GM12878 (cell line): ENCODE measurements at regions not wholly inside any gene's neighbourhood (a gene's known extent, or its start where the extent isn't known, plus 50 kb on each side); places are given as distances from the start of the nearest gene placed in this dataset.

Experiments
- ATAC-seq: fragments of 200-7000 bp; cut with Tn5 transposase; 3 replicates; pipeline ENCODE4 v1.9.1; 2020; ENCODE audit warnings: mild to moderate bottlenecking, moderate library complexity
- BruUV-seq: library from RNA; stranded (reverse); fragments of 400-500 nt; replicated peaks from 2 replicates; lab custom pipeline; 2021; lab: Mats Ljungman, UMichigan
- CTCF ChIA-PET: fragments of 300-600 bp; sonication (Branson Sonifier 250); formaldehyde crosslinking; extraction: SDS; loops from one replicate; lab custom pipeline; 2021; ENCODE audit warnings: inconsistent platforms; lab: Yijun Ruan, JAX
- POLR2A ChIA-PET: fragments of 350-600 bp; formaldehyde crosslinking; extraction: SDS; loops from one replicate; lab custom pipeline; 2021; ENCODE audit warnings: inconsistent platforms; lab: Charles Lee
- RAD21 ChIA-PET: fragments of 300-600 bp; sonication (Branson Sonifier 250); formaldehyde crosslinking; loops from one replicate; lab custom pipeline; 2023; ENCODE audit warnings: antibody characterized with exemption; ENCODE audit not compliant: unreplicated experiment; lab: Charles Lee
- SMC1A ChIA-PET: fragments of 300-600 bp; sonication (Branson Sonifier 250); formaldehyde crosslinking; loops from one replicate; lab custom pipeline; 2023; ENCODE audit not compliant: unreplicated experiment, uncharacterized antibody; lab: Charles Lee
- DNase-seq: peaks from one replicate; pipeline ENCODE4 v3.0.0-alpha.2; 2011; ENCODE audit warnings: low read depth, low spot score
- FAIRE-seq: peaks from 3 replicates; lab custom pipeline; 2011; peaks lifted over from hg19 to GRCh38; lab: Jason Lieb, UNC
- H2AFZ ChIP-seq: 2 replicates; pipeline ENCODE4 v1.6.0; 2011; ENCODE audit warnings: low read depth, low read length, control low read depth; ENCODE audit not compliant: control insufficient read depth
- H3K27ac ChIP-seq: 2 replicates; pipeline ENCODE4 v1.5.1; 2011; ENCODE audit warnings: control low read depth; ENCODE audit not compliant: control insufficient read depth, insufficient read depth
- H3K27me3 ChIP-seq, 2 experiments: replicated peaks in 1 of 2; 2 replicates each; pipeline versions ENCODE4 v1.6.0 to v1.6.1; 2011; ENCODE audit warnings: low read length in 1 of 2; ENCODE audit not compliant: control insufficient read depth in 2 of 2, insufficient read depth in 2 of 2
- H3K36me3 ChIP-seq, 2 experiments: 2 replicates each; pipeline ENCODE4 v1.5.1; 2011; ENCODE audit warnings: low read length in 1 of 2; ENCODE audit not compliant: control insufficient read depth in 2 of 2, insufficient read depth in 2 of 2
- H3K4me1 ChIP-seq: 2 replicates; pipeline ENCODE4 v1.6.1; 2011; ENCODE audit warnings: mild to moderate bottlenecking, low read length, moderate library complexity, mixed read lengths; ENCODE audit not compliant: control insufficient read depth, insufficient read depth
- H3K4me2 ChIP-seq: 2 replicates; pipeline ENCODE4 v1.6.0; 2011; ENCODE audit warnings: control low read depth; ENCODE audit not compliant: control insufficient read depth, insufficient read depth
- H3K4me3 ChIP-seq: fragments of 200-600 bp; sonication (generic); 2 replicates; pipeline ENCODE4 v1.5.1; 2016
- H3K79me2 ChIP-seq: 2 replicates; pipeline ENCODE4 v1.6.0; 2011; ENCODE audit warnings: low read length; ENCODE audit not compliant: control insufficient read depth, insufficient read depth
- H3K9ac ChIP-seq: 2 replicates; pipeline ENCODE4 v1.8.0; 2011; ENCODE audit warnings: low read length, control low read depth, mixed read lengths; ENCODE audit not compliant: control insufficient read depth, insufficient read depth
- H3K9me3 ChIP-seq: replicated peaks from 3 replicates; pipeline ENCODE4 v1.5.1; 2011; ENCODE audit warnings: mild to moderate bottlenecking, low read length; ENCODE audit not compliant: control insufficient read depth, insufficient read depth
- H4K20me1 ChIP-seq: 2 replicates; pipeline ENCODE4 v1.6.0; 2011; ENCODE audit not compliant: control insufficient read depth, insufficient read depth
- CBX5 ChIP-seq: sonication (generic); IDR thresholded peaks from 2 replicates; pipeline ENCODE4 v1.6.1; 2016; ENCODE audit warnings: low read depth, moderate library complexity, mild to moderate bottlenecking, inconsistent platforms
- HDAC6 ChIP-seq: fragments of 200-600 bp; sonication (generic); IDR thresholded peaks from one replicate; pipeline ENCODE4 v1.8.0; 2017; ENCODE audit warnings: antibody characterized with exemption; ENCODE audit not compliant: unreplicated experiment
- IKZF1 ChIP-seq: fragments of 450-650 bp; conservative IDR thresholded peaks from 2 replicates; pipeline ENCODE4 v1.6.1; 2017; ENCODE audit warnings: antibody characterized with exemption, mild to moderate bottlenecking
- IRF5 ChIP-seq: fragments of 450-650 bp; IDR thresholded peaks from 2 replicates; pipeline ENCODE4 v1.6.1; 2017; ENCODE audit warnings: borderline replicate concordance
- MTA3 ChIP-seq: IDR thresholded peaks from 2 replicates; pipeline ENCODE4 v1.6.1; 2012; ENCODE audit warnings: low read length, inconsistent platforms, borderline replicate concordance
- NFYA ChIP-seq: IDR thresholded peaks from 2 replicates; pipeline ENCODE4 v1.6.1; 2011; ENCODE audit warnings: low read depth, mild to moderate bottlenecking, low read length, improper control_type of control experiment, borderline replicate concordance
- NFYB ChIP-seq: IDR thresholded peaks from 2 replicates; pipeline ENCODE4 v1.6.1; 2011; ENCODE audit warnings: low read depth, mild to moderate bottlenecking, low read length, improper control_type of control experiment, moderate library complexity; ENCODE audit not compliant: insufficient read depth
- WGBS: methylation state at CpG from one replicate; pipeline ENCODE4 v1.1.6; 2016; ENCODE audit warnings: low lambda C conversion rate; ENCODE audit not compliant: insufficient replicate concordance, insufficient coverage; ENCODE audit errors: missing lambda C conversion rate; 5-methylcytosine and 5-hydroxymethylcytosine counted together
- in situ Hi-C: fragments of 300-500 bp; cut with MboI; formaldehyde crosslinking; loops from 9 replicates; pipeline ENCODE4 v1.14.3; 2018; ENCODE audit warnings: mixed read lengths
- intact Hi-C: fragments of 100-400 bp; cut with micrococcal nuclease; formaldehyde crosslinking; loops from one replicate; pipeline ENCODE4 v1.14.2; 2022; ENCODE audit not compliant: unreplicated experiment

- H3K9ac ChIP-seq: no peak overlapping the region
- no peaks in the 10 kb centered on the region; the same call in 2 of the 3 replicates for H3K9me3 ChIP-seq
- FAIRE-seq (no peak), ATAC-seq (no peak), DNase-seq (no peak)
- in situ Hi-C loops (no loop called here), intact Hi-C loops (loop anchor here (2.0 kb wide), 1 partner anchor 42 kb away; no protein-coding TSS in a partner anchor)
- no peak overlapping the region for H3K4me3 ChIP-seq
- no peak overlapping the region for H3K27ac ChIP-seq
- BruUV-seq: no TSS peak
- ChIA-PET CTCF (interaction anchor here (1.6 kb wide), 1 partner anchor 10 kb away, joined by 3 read pairs; no protein-coding TSS in a partner anchor), POLR2A (no interaction called here), SMC1A (interaction anchor here (1.0 to 2.5 kb wide), 2 partner anchors 10 to 50 kb away, joined by 3 to 11 read pairs; no protein-coding TSS in a partner anchor), RAD21 (no interaction called here)
- no peak for TF ChIP-seq IRF5
- no peak for TF ChIP-seq CBX5
- TF ChIP-seq NFYA: no peak
- TF ChIP-seq HDAC6: no peak
- no peak for TF ChIP-seq NFYB
- TF ChIP-seq IKZF1: no peak
- TF ChIP-seq MTA3: no peak
- no peaks in the 10 kb centered on the region for H3K36me3 ChIP-seq
- H3K4me1 ChIP-seq: no peaks in the 10 kb centered on the region
- 20% methylated on average over 2 of the region's 2 CpGs for WGBS
- peaks cover 2 to 11% of the 10 kb centered on the region in 2 experiments; a peak in 2 of 4 replicates for H3K27me3 ChIP-seq
- H3K79me2 ChIP-seq: no peaks in the 10 kb centered on the region
- no peak overlapping the region for H3K4me2 ChIP-seq
- no peak overlapping the region for H2AFZ ChIP-seq
- no peaks in the 10 kb centered on the region for H4K20me1 ChIP-seq
Measured at GRCh38 chr4:175997291-175997690, 68.3 kb upstream of the WDR17 start.
